ENCODE measurements at regions not wholly inside any gene's neighbourhood (a gene's known extent, or its start where the extent isn't known, plus 50 kb on each side); places are given as distances from the start of the nearest gene placed in this dataset.

GRCh38 chr12:25707056-25707455 is 154.0 kb upstream of the LMNTD1 start:
- peaks cover 16% of the 10 kb centered on the region for H3K9me3 ChIP-seq (ENCODE audit: control insufficient read depth, low read depth, low read length)
- H2BK120ac ChIP-seq (ENCODE audit: low read depth, low read length, poor library complexity, severe bottlenecking), result no peak overlapping the region
- H3K23me2 ChIP-seq (ENCODE audit: insufficient read length, low read depth, low read length, poor library complexity, severe bottlenecking), result no peaks in the 10 kb centered on the region
- no peak overlapping the region for H2BK20ac ChIP-seq (ENCODE audit: low read depth, low read length, poor library complexity, severe bottlenecking)
- no peak overlapping the region for H3K27ac ChIP-seq (ENCODE audit: insufficient read length, low read depth, low read length)
- no peak overlapping the region for H4K91ac ChIP-seq (ENCODE audit: insufficient read length, low read depth, low read length)
- no peak overlapping the region for H2AK5ac ChIP-seq (ENCODE audit: insufficient read length, low read length)
- no peaks in the 10 kb centered on the region for H3K79me2 ChIP-seq (ENCODE audit: insufficient read depth, low read length)
- no peaks in the 10 kb centered on the region for H3K79me1 ChIP-seq (ENCODE audit: insufficient read depth, low read depth, low read length, poor library complexity, severe bottlenecking)
- no peaks in the 10 kb centered on the region for H3K4me1 Mint-ChIP-seq
- no peaks in the 10 kb centered on the region for H4K20me1 ChIP-seq (ENCODE audit: control insufficient read depth, insufficient read depth, insufficient read length)
- H3K27me3 ChIP-seq (ENCODE audit: insufficient read depth, low read length), result no peaks in the 10 kb centered on the region
- no peak overlapping the region for H2BK5ac ChIP-seq (ENCODE audit: insufficient read length, low read length)
- no peak overlapping the region for H2BK12ac ChIP-seq (ENCODE audit: insufficient read length, low read depth, low read length)
- H3K4ac ChIP-seq (ENCODE audit: low read depth, low read length), result no peak overlapping the region
- no peak overlapping the region for H3K56ac ChIP-seq (ENCODE audit: insufficient read length, low read depth, low read length)
- H2BK15ac ChIP-seq (ENCODE audit: low read depth, low read length), result no peak overlapping the region
- no peaks in the 10 kb centered on the region for H3K4me1 ChIP-seq (ENCODE audit: insufficient read depth, low read length)
- peaks cover 40 to 45% of the 10 kb centered on the region in 2 experiments for H3K9me3 Mint-ChIP-seq
- no peak overlapping the region for H3K18ac ChIP-seq (ENCODE audit: insufficient read length, low read depth, low read length)
- H3K9ac ChIP-seq (ENCODE audit: extremely low read depth, insufficient read length, low read length), result no peak overlapping the region
- no peak overlapping the region for H2AFZ ChIP-seq (ENCODE audit: low read length)
- H3K36me3 Mint-ChIP-seq (ENCODE audit: insufficient read depth in 1 of 3, low read depth in 3 of 3), result peaks cover 13 to 43% (median 34%) of the 10 kb centered on the region in 3 experiments
- TF ChIP-seq CTCF (conservative IDR thresholded peaks at IDR 0.05), result no peak
- no peak for DNase-seq
- no peak overlapping the region for H3K4me2 ChIP-seq (ENCODE audit: insufficient read depth, insufficient read length, low read length)
- H3K14ac ChIP-seq (ENCODE audit: insufficient read depth, low read length), result no peak overlapping the region
- no peak overlapping the region for H4K5ac ChIP-seq (ENCODE audit: insufficient read length, low read depth, low read length)
- no peak overlapping the region for H3K27ac Mint-ChIP-seq
- H4K8ac ChIP-seq (replicated peaks; ENCODE audit: insufficient read length, low read depth, low read length), result no peak overlapping the region
- H3T11ph ChIP-seq (ENCODE audit: low read length), result no peak overlapping the region
- no peaks in the 10 kb centered on the region; the same call in 1 of the 2 replicates for H3K27me3 Mint-ChIP-seq (ENCODE audit: low read depth)
- H3K4me3 Mint-ChIP-seq, result no peak overlapping the region
- H3K23ac ChIP-seq (ENCODE audit: insufficient read length, low read depth, low read length), result no peak overlapping the region
